ENCODE measurements at regions not wholly inside any gene's neighbourhood (a gene's known extent, or its start where the extent isn't known, plus 50 kb on each side); places are given as distances from the start of the nearest gene placed in this dataset.

DNA sequence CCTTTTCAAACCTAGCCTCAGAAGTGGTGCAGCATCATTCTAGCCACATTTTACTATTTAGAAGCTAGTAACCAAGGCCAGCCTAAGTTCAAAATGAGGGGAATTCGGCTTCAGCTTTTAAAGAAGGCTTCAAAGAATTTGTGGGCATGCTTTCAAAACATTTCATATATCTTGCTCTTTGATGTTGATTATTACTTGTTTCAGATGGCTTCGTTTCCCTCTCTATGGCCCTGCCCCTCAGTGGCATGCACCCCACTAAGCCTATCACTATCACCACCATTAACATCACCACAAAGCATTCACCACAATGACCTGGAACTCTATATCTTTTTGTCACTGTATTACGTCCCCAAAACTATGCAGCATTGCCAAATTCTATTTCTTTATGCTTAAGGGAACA is 51.2 kb upstream of the FAM47B start:
- TF ChIP-seq, protein P1, sequence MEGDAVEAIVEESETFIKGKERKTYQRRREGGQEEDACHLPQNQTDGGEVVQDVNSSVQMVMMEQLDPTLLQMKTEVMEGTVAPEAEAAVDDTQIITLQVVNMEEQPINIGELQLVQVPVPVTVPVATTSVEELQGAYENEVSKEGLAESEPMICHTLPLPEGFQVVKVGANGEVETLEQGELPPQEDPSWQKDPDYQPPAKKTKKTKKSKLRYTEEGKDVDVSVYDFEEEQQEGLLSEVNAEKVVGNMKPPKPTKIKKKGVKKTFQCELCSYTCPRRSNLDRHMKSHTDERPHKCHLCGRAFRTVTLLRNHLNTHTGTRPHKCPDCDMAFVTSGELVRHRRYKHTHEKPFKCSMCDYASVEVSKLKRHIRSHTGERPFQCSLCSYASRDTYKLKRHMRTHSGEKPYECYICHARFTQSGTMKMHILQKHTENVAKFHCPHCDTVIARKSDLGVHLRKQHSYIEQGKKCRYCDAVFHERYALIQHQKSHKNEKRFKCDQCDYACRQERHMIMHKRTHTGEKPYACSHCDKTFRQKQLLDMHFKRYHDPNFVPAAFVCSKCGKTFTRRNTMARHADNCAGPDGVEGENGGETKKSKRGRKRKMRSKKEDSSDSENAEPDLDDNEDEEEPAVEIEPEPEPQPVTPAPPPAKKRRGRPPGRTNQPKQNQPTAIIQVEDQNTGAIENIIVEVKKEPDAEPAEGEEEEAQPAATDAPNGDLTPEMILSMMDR (IDR thresholded peaks at IDR 0.05), result no peak
- no peak for TF ChIP-seq POLR2A (IDR thresholded peaks at IDR 0.05)
